IMR-90 (cell line): ENCODE measurements at regions not wholly inside any gene's neighbourhood (a gene's known extent, or its start where the extent isn't known, plus 50 kb on each side); places are given as distances from the start of the nearest gene placed in this dataset.
"Not testable (repeated sequence)": the region's sequence is repeated elsewhere in the genome, so short reads cannot be mapped to it uniquely, and the experiment has no call there.

Experiments used
- ATAC-seq: fragments of 200-7000 bp; cut with Tn5 transposase; 2 replicates; pipeline ENCODE4 v1.9.1; 2020; ENCODE audit warnings: low read depth, mild to moderate bottlenecking, moderate library complexity
- BruUV-seq: library from RNA; stranded (reverse); fragments of 400-500 nt; replicated peaks from 2 replicates; lab custom pipeline; 2021; lab: Mats Ljungman, UMichigan
- CTCF ChIA-PET: fragments of 300-600 bp; formaldehyde crosslinking; extraction: SDS; loops from one replicate; lab custom pipeline; 2021; ENCODE audit warnings: antibody characterized with exemption; lab: Yijun Ruan, JAX
- POLR2A ChIA-PET: fragments of 300-600 bp; sonication (Branson Sonifier 250); formaldehyde crosslinking; loops from one replicate; lab custom pipeline; 2022; ENCODE audit warnings: antibody characterized with exemption; ENCODE audit not compliant: unreplicated experiment; lab: Charles Lee
- DNase-seq: peaks from one replicate; pipeline ENCODE4 v3.0.0; 2013
- H2AFZ ChIP-seq: replicated peaks from 2 replicates; pipeline ENCODE3; 2013; ENCODE audit warnings: low read length, mild to moderate bottlenecking; ENCODE audit not compliant: poor library complexity
- H2AK5ac ChIP-seq: 2 replicates; pipeline ENCODE4 v1.6.1; 2013; ENCODE audit warnings: low read depth, low read length, inconsistent platforms
- H2AK9ac ChIP-seq: replicated peaks from 2 replicates; pipeline ENCODE3; 2013; ENCODE audit warnings: mild to moderate bottlenecking, low read depth, low read length, moderate library complexity; ENCODE audit not compliant: poor library complexity
- H2BK120ac ChIP-seq: 2 replicates; pipeline ENCODE4 v1.6.1; 2013; ENCODE audit warnings: low read depth, low read length, inconsistent platforms
- H2BK15ac ChIP-seq: 3 replicates; pipeline ENCODE4 v1.6.1; 2013; ENCODE audit warnings: low read depth, low read length, inconsistent platforms
- H2BK20ac ChIP-seq: 2 replicates; pipeline ENCODE4 v1.6.1; 2013; ENCODE audit warnings: low read depth, mild to moderate bottlenecking, inconsistent platforms, low read length, moderate library complexity
- H2BK5ac ChIP-seq: 2 replicates; pipeline ENCODE4 v1.6.1; 2013; ENCODE audit warnings: mild to moderate bottlenecking, low read depth, low read length, inconsistent platforms; ENCODE audit not compliant: poor library complexity, severe bottlenecking
- H3K14ac ChIP-seq: replicated peaks from 2 replicates; pipeline ENCODE4 v1.6.1; 2013; ENCODE audit warnings: low read depth, low read length, inconsistent platforms
- H3K18ac ChIP-seq: 2 replicates; pipeline ENCODE4 v1.6.1; 2013; ENCODE audit warnings: low read depth, low read length, control low read depth
- H3K23ac ChIP-seq: 2 replicates; pipeline ENCODE4 v1.6.1; 2013; ENCODE audit warnings: low read depth, low read length, inconsistent platforms
- H3K27ac ChIP-seq: 2 replicates; pipeline ENCODE4 v1.5.1; 2013; ENCODE audit warnings: mild to moderate bottlenecking, control low read depth, low read length; ENCODE audit not compliant: insufficient read depth
- H3K27me3 ChIP-seq: 2 replicates; pipeline ENCODE4 v1.6.1; 2013; ENCODE audit warnings: low read length; ENCODE audit not compliant: control insufficient read depth, insufficient read depth
- H3K36me3 ChIP-seq: 2 replicates; pipeline ENCODE4 v1.6.1; 2013; ENCODE audit warnings: low read length, mixed read lengths; ENCODE audit not compliant: control insufficient read depth, insufficient read depth
- H3K4ac ChIP-seq: 2 replicates; pipeline ENCODE4 v1.6.1; 2013; ENCODE audit warnings: low read depth, low read length, inconsistent platforms
- H3K4me1 ChIP-seq: 2 replicates; pipeline ENCODE4 v1.6.1; 2013; ENCODE audit warnings: low read length, mixed read lengths; ENCODE audit not compliant: control insufficient read depth, insufficient read depth
- H3K4me2 ChIP-seq: 2 replicates; pipeline ENCODE4 v1.6.1; 2013; ENCODE audit warnings: low read depth, mild to moderate bottlenecking, control low read depth, low read length, moderate library complexity
- H3K4me3 ChIP-seq: 2 replicates; pipeline ENCODE4 v1.5.1; 2013; ENCODE audit warnings: low read depth, mild to moderate bottlenecking, control low read depth, low read length, moderate library complexity; ENCODE audit not compliant: insufficient read depth
- H3K56ac ChIP-seq: 2 replicates; pipeline ENCODE4 v1.6.1; 2013; ENCODE audit warnings: low read length, inconsistent platforms; ENCODE audit not compliant: insufficient read depth; ENCODE audit errors: extremely low read depth
- H3K79me1 ChIP-seq, 2 experiments: 2 replicates each; pipeline ENCODE4 v1.6.1; 2013; ENCODE audit warnings: low read length in 2 of 2, inconsistent platforms in 1 of 2, low read depth in 1 of 2
- H3K9ac ChIP-seq: 2 replicates; pipeline ENCODE4 v1.6.1; 2013; ENCODE audit warnings: low read depth, low read length, control low read depth
- H3K9me1 ChIP-seq: 2 replicates; pipeline ENCODE4 v1.6.1; 2013; ENCODE audit warnings: low read length, inconsistent platforms; ENCODE audit not compliant: insufficient read depth
- H3K9me3 ChIP-seq: 2 replicates; pipeline ENCODE4 v1.6.1; 2013; ENCODE audit warnings: low read length; ENCODE audit not compliant: control insufficient read depth, insufficient read depth
- H4K20me1 ChIP-seq: 2 replicates; pipeline ENCODE4 v1.6.1; 2013; ENCODE audit warnings: low read length, inconsistent platforms; ENCODE audit not compliant: insufficient read depth
- H4K5ac ChIP-seq: 2 replicates; pipeline ENCODE4 v1.6.1; 2013; ENCODE audit warnings: mild to moderate bottlenecking, low read depth, low read length, control low read depth
- H4K8ac ChIP-seq, 2 experiments: 2 replicates each; pipeline ENCODE4 v1.6.1; 2013; ENCODE audit warnings: low read depth in 2 of 2, low read length in 2 of 2, control low read depth in 1 of 2, inconsistent platforms in 1 of 2
- H4K91ac ChIP-seq: 2 replicates; pipeline ENCODE4 v1.6.1; 2013; ENCODE audit warnings: low read depth, low read length, inconsistent platforms; ENCODE audit not compliant: insufficient read depth
- WGBS, 2 experiments: methylation state at CpG; one replicate each; pipeline versions ENCODE4 v1.1.5 to v1.1.7; 2013; ENCODE audit warnings: missing lambda C conversion rate in 2 of 2; ENCODE audit not compliant: insufficient read length in 1 of 2; ENCODE audit errors: extremely low coverage in 2 of 2; 5-methylcytosine and 5-hydroxymethylcytosine counted together
- dilution Hi-C: fragments of 300-500 bp; cut with HindIII; formaldehyde crosslinking; loops from one replicate; pipeline ENCODE4 v1.14.3; 2018; ENCODE audit warnings: low sequenced_read_pairs; ENCODE audit not compliant: unreplicated experiment
- in situ Hi-C: fragments of 300-500 bp; cut with MboI; formaldehyde crosslinking; loops from 3 replicates; pipeline ENCODE4 v1.14.3; 2019; ENCODE audit warnings: low sequenced_read_pairs, inconsistent platforms, mixed read lengths
- intact Hi-C: fragments of 100-400 bp; cut with micrococcal nuclease; formaldehyde crosslinking; loops from 2 replicates; pipeline ENCODE4 v1.10.0; 2022

DNA sequence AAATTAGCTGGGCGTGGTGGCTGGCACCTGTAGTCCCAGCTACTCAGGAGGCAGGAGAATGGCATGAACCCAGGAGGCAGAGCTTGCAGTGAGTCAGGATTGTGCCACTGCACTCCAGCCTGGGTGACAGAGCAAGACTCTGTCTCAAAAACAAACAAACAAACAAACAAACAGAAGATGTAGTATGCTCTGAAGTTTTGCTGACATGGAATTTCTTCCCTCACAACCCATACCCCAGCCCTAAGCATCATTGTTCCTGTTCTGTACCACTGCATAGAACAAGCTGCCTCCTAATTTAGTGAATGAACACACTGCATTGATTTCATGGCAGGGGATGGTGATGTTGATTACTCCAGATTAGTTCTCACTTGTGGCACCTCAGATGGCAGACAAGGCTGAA, 89.7 kb downstream of the SPATA31A6 start:
- dilution Hi-C loops, H2BK15ac ChIP-seq, H4K91ac ChIP-seq, H3K4ac ChIP-seq, H3K4me3 ChIP-seq, H3K4me2 ChIP-seq, H3K18ac ChIP-seq, BruUV-seq, H2AK5ac ChIP-seq, H2BK120ac ChIP-seq, DNase-seq, H3K27me3 ChIP-seq, H3K4me1 ChIP-seq, H3K14ac ChIP-seq, H4K20me1 ChIP-seq, H3K9ac ChIP-seq, POLR2A ChIA-PET, H2AK9ac ChIP-seq, H4K8ac ChIP-seq, H4K5ac ChIP-seq, H3K9me1 ChIP-seq, in situ Hi-C loops, H3K56ac ChIP-seq, ATAC-seq, H2BK20ac ChIP-seq, H3K9me3 ChIP-seq, H3K23ac ChIP-seq, H2BK5ac ChIP-seq, H3K79me1 ChIP-seq, intact Hi-C loops, H3K27ac ChIP-seq, CTCF ChIA-PET, H3K36me3 ChIP-seq, H2AFZ ChIP-seq: not testable (repeated sequence)
- no CpG with 5 or more reads among the region's 1 CpG for WGBS, 2 experiments
